ENCODE measurements at regions not wholly inside any gene's neighbourhood (a gene's known extent, or its start where the extent isn't known, plus 50 kb on each side); places are given as distances from the start of the nearest gene placed in this dataset.

DNA sequence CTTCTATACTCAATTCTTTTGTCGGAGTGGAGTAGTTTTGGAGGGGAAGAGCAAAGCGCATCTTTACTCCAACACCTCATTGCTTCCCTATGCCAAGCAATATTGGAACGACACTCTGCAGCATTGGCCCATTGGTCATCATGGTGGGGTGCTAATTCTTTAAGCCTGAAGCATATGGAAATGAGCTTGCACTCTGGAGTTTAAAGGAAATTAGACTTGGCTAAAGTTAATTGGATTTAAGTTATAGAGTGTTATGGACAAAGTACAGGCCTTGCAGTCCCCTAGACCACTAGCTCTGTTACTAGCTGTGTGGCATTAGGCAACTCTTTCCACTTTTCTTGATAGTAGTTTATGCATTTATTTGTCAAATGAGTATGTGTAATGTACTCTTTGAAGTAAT is 568.3 kb upstream of the TENM4 start:
- TF ChIP-seq, protein P1, sequence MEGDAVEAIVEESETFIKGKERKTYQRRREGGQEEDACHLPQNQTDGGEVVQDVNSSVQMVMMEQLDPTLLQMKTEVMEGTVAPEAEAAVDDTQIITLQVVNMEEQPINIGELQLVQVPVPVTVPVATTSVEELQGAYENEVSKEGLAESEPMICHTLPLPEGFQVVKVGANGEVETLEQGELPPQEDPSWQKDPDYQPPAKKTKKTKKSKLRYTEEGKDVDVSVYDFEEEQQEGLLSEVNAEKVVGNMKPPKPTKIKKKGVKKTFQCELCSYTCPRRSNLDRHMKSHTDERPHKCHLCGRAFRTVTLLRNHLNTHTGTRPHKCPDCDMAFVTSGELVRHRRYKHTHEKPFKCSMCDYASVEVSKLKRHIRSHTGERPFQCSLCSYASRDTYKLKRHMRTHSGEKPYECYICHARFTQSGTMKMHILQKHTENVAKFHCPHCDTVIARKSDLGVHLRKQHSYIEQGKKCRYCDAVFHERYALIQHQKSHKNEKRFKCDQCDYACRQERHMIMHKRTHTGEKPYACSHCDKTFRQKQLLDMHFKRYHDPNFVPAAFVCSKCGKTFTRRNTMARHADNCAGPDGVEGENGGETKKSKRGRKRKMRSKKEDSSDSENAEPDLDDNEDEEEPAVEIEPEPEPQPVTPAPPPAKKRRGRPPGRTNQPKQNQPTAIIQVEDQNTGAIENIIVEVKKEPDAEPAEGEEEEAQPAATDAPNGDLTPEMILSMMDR (IDR thresholded peaks at IDR 0.05): no peak
- TF ChIP-seq POLR2AphosphoS5 (IDR thresholded peaks at IDR 0.05): no peak
- TF ChIP-seq POLR2A (IDR thresholded peaks at IDR 0.05): no peak
- TF ChIP-seq EP300 (IDR thresholded peaks at IDR 0.05): no peak

All from sigmoid colon (tissue), 4 donors.